ENCODE measurements at regions not wholly inside any gene's neighbourhood (a gene's known extent, or its start where the extent isn't known, plus 50 kb on each side); places are given as distances from the start of the nearest gene placed in this dataset.

GRCh38 chr12:93247313-93247991 lies 130.3 kb upstream of the NUDT4 start:
- no peaks in the 10 kb centered on the region for H3K9me3 ChIP-seq (ENCODE audit: insufficient read depth, low read depth, low read length)
- no peaks in the 10 kb centered on the region for H3K79me2 ChIP-seq (ENCODE audit: insufficient read depth, low read length)
- Mint-ChIP-seq H3K27me3 (ENCODE audit: low read depth, unreplicated experiment) (no peaks in the 10 kb centered on the region), H3K27ac (ENCODE audit: unreplicated experiment) (no peak overlapping the region), H3K36me3 (ENCODE audit: low read depth, unreplicated experiment) (no peaks in the 10 kb centered on the region), H3K4me1 (ENCODE audit: low read depth, unreplicated experiment) (peaks cover 10% of the 10 kb centered on the region), H3K9me3 (ENCODE audit: unreplicated experiment) (peaks cover 2% of the 10 kb centered on the region), H3K4me3 (ENCODE audit: unreplicated experiment) (no peak overlapping the region)
- no peaks in the 10 kb centered on the region for H3K4me1 ChIP-seq (ENCODE audit: insufficient read depth, low read length)
- no peaks in the 10 kb centered on the region for H3K36me3 ChIP-seq (ENCODE audit: insufficient read depth, low read length)
- FAIRE-seq (no peak), DNase-seq (ENCODE audit: low read depth) (peak; percentile 47)
- no peak overlapping the region for H3K4me3 ChIP-seq (ENCODE audit: insufficient read depth, low read depth, low read length)
- no peaks in the 10 kb centered on the region for H4K20me1 ChIP-seq (ENCODE audit: insufficient read depth, low read length)
- no peak overlapping the region for H3K4me2 ChIP-seq (ENCODE audit: low read length)
- H3K9ac ChIP-seq (ENCODE audit: low read length): no peak overlapping the region
- no peak for TF ChIP-seq CTCF (IDR thresholded peaks at IDR 0.05; ENCODE audit: insufficient read depth, low read depth, low read length)
- no peaks in the 10 kb centered on the region for H3K27me3 ChIP-seq (ENCODE audit: insufficient read depth, low read length)
- H2AFZ ChIP-seq (ENCODE audit: low read depth, low read length): no peak overlapping the region
- H3K27ac ChIP-seq (ENCODE audit: low read depth, low read length): no peak overlapping the region

- Mint-ChIP-seq H3K4me1 (ENCODE audit: low read depth, unreplicated experiment) (peaks cover 10% of the 10 kb centered on the region), H3K36me3 (ENCODE audit: low read depth, unreplicated experiment) (no peaks in the 10 kb centered on the region), H3K9me3 (ENCODE audit: unreplicated experiment) (peaks cover 17% of the 10 kb centered on the region), H3K27me3 (ENCODE audit: low read depth, unreplicated experiment) (no peaks in the 10 kb centered on the region), H3K27ac (ENCODE audit: unreplicated experiment) (no peak overlapping the region), H3K4me3 (ENCODE audit: unreplicated experiment) (no peak overlapping the region)
- H3K4me3 ChIP-seq (ENCODE audit: insufficient read depth, low read depth, low read length): no peak overlapping the region
- H3K9ac ChIP-seq (ENCODE audit: low read length): no peak overlapping the region
- H3K4me1 ChIP-seq (ENCODE audit: insufficient read depth, low read length): peaks cover 6% of the 10 kb centered on the region
- peaks cover 20% of the 10 kb centered on the region for H3K9me3 ChIP-seq (ENCODE audit: insufficient read depth, low read depth, low read length)
- no peak overlapping the region for H3K4me2 ChIP-seq (ENCODE audit: low read length)
- H3K36me3 ChIP-seq (ENCODE audit: insufficient read depth, low read length): no peaks in the 10 kb centered on the region
- no peak overlapping the region for H2AFZ ChIP-seq (ENCODE audit: low read depth, low read length)
- no peaks in the 10 kb centered on the region for H3K79me2 ChIP-seq (ENCODE audit: insufficient read depth, low read length)
- no peaks in the 10 kb centered on the region for H4K20me1 ChIP-seq (ENCODE audit: insufficient read depth, low read length)
- no peak overlapping the region for H3K27ac ChIP-seq (ENCODE audit: low read depth, low read length)
- FAIRE-seq (no peak), DNase-seq (ENCODE audit: low read depth) (no peak)
- TF ChIP-seq CTCF (IDR thresholded peaks at IDR 0.05; ENCODE audit: insufficient read depth, low read depth, low read length): no peak
- no peak for TF ChIP-seq EZH2 (IDR thresholded peaks at IDR 0.05; ENCODE audit: insufficient read depth, low read length)
- H3K27me3 ChIP-seq (ENCODE audit: insufficient read depth, low read length): no peaks in the 10 kb centered on the region
Measured at GRCh38 chr12:93252221-93252620, 125.5 kb upstream of the NUDT4 start.

GRCh38 chr12:93254911-93255310 lies 122.8 kb upstream of the NUDT4 start:
- FAIRE-seq: no peak
- TF ChIP-seq EZH2 (IDR thresholded peaks at IDR 0.05; ENCODE audit: insufficient read depth, low read length) (no peak), CTCF (IDR thresholded peaks at IDR 0.05; ENCODE audit: insufficient read depth, low read depth, low read length) (no peak)
- Histone ChIP-seq H3K9ac (ENCODE audit: low read length) (no peak overlapping the region), H3K4me1 (ENCODE audit: insufficient read depth, low read length) (peaks cover 6% of the 10 kb centered on the region), H3K4me2 (ENCODE audit: low read length) (no peak overlapping the region), H3K79me2 (ENCODE audit: insufficient read depth, low read length) (no peaks in the 10 kb centered on the region), H3K36me3 (ENCODE audit: insufficient read depth, low read length) (no peaks in the 10 kb centered on the region), H3K27ac (ENCODE audit: low read depth, low read length) (no peak overlapping the region), H3K9me3 (ENCODE audit: insufficient read depth, low read depth, low read length) (peaks cover 20% of the 10 kb centered on the region), H4K20me1 (ENCODE audit: insufficient read depth, low read length) (no peaks in the 10 kb centered on the region), H3K4me3 (ENCODE audit: insufficient read depth, low read depth, low read length) (no peak overlapping the region), H2AFZ (ENCODE audit: low read depth, low read length) (no peak overlapping the region), H3K27me3 (ENCODE audit: insufficient read depth, low read length) (no peaks in the 10 kb centered on the region)
- peaks cover 8% of the 10 kb centered on the region for H3K4me1 Mint-ChIP-seq (ENCODE audit: low read depth, unreplicated experiment)
- peaks cover 17% of the 10 kb centered on the region for H3K9me3 Mint-ChIP-seq (ENCODE audit: unreplicated experiment)
- no peak overlapping the region for H3K27ac Mint-ChIP-seq (ENCODE audit: unreplicated experiment)
- H3K4me3 Mint-ChIP-seq (ENCODE audit: unreplicated experiment): no peak overlapping the region
- H3K36me3 Mint-ChIP-seq (ENCODE audit: low read depth, unreplicated experiment): no peaks in the 10 kb centered on the region
- no peak for DNase-seq (ENCODE audit: low read depth)
- H3K27me3 Mint-ChIP-seq (ENCODE audit: low read depth, unreplicated experiment): no peaks in the 10 kb centered on the region

Data from astrocyte (in vitro differentiated cells and primary cell).